ENCODE measurements at regions not wholly inside any gene's neighbourhood (a gene's known extent, or its start where the extent isn't known, plus 50 kb on each side); places are given as distances from the start of the nearest gene placed in this dataset.

- Histone ChIP-seq H3K27me3 (no peaks in the 10 kb centered on the region), H3K36me3 (no peaks in the 10 kb centered on the region), H3K9me3 (no peaks in the 10 kb centered on the region), H3K4me3 (no peak overlapping the region), H3K4me1 (no peaks in the 10 kb centered on the region), H3K27ac (no peak overlapping the region)
- no peak for DNase-seq (ENCODE audit: low spot score in 2 of 2)
- no peak for TF ChIP-seq POLR2A (IDR thresholded peaks at IDR 0.05)
- no peak for TF ChIP-seq CTCF (IDR thresholded peaks at IDR 0.05)
- TF ChIP-seq EP300 (IDR thresholded peaks at IDR 0.05): no peak
Measured at GRCh38 chr4:33162122-33162521, 2442.0 kb downstream of the PCDH7 start.

- Histone ChIP-seq H3K9me3 (no peaks in the 10 kb centered on the region), H3K27me3 (no peaks in the 10 kb centered on the region), H3K4me3 (no peak overlapping the region), H3K36me3 (no peaks in the 10 kb centered on the region), H3K27ac (no peak overlapping the region), H3K4me1 (no peaks in the 10 kb centered on the region)
- DNase-seq (ENCODE audit: low spot score in 2 of 2): no peak
- TF ChIP-seq CTCF (IDR thresholded peaks at IDR 0.05) (no peak), EP300 (IDR thresholded peaks at IDR 0.05) (no peak), POLR2A (IDR thresholded peaks at IDR 0.05) (no peak)
- WGBS, 2 donors: 49 to 71% methylated on average over 1 of the region's 1 CpG
Measured at GRCh38 chr4:33171873-33172525, 2451.8 kb downstream of the PCDH7 start.

- TF ChIP-seq EP300 (IDR thresholded peaks at IDR 0.05) (no peak), POLR2A (IDR thresholded peaks at IDR 0.05) (no peak), CTCF (IDR thresholded peaks at IDR 0.05) (no peak)
Measured at GRCh38 chr4:33176566-33176965, 2456.4 kb downstream of the PCDH7 start.

GRCh38 chr4:33184657-33185290 is 2464.6 kb downstream of the PCDH7 start:
- no peak for TF ChIP-seq POLR2A (IDR thresholded peaks at IDR 0.05)
- TF ChIP-seq EP300 (IDR thresholded peaks at IDR 0.05): no peak
- no peak for TF ChIP-seq CTCF (IDR thresholded peaks at IDR 0.05)
- H3K9me3 ChIP-seq: peaks cover 0 to 4% (median 0%) of the 10 kb centered on the region in 4 donors
- no peak overlapping the region for H3K4me3 ChIP-seq
- H3K4me1 ChIP-seq: peaks cover 0 to 6% (median 0%) of the 10 kb centered on the region in 4 donors
- H3K36me3 ChIP-seq: no peaks in the 10 kb centered on the region
- no peaks in the 10 kb centered on the region for H3K27me3 ChIP-seq
- H3K27ac ChIP-seq: no peak overlapping the region
- no peak for DNase-seq (ENCODE audit: low spot score in 2 of 2)
- WGBS, 2 donors: 50 to 51% methylated on average over 2 of the region's 2 CpGs

More at GRCh38 chr4:33176566-33176965, 2456.4 kb downstream of the PCDH7 start:
- Histone ChIP-seq H3K27ac (no peak overlapping the region), H3K9me3 (no peaks in the 10 kb centered on the region), H3K4me3 (no peak overlapping the region), H3K4me1 (no peaks in the 10 kb centered on the region), H3K27me3 (no peaks in the 10 kb centered on the region), H3K36me3 (no peaks in the 10 kb centered on the region)
- DNase-seq (ENCODE audit: low spot score in 2 of 2): no peak
- WGBS, 2 donors: 54 to 70% methylated on average over 1 of the region's 1 CpG

- Histone ChIP-seq H3K36me3 (no peaks in the 10 kb centered on the region), H3K4me3 (no peak overlapping the region), H3K27ac (no peak overlapping the region), H3K9me3 (peaks cover 0 to 4% (median 0%) of the 10 kb centered on the region in 4 donors), H3K27me3 (no peaks in the 10 kb centered on the region), H3K4me1 (peaks cover 0 to 6% (median 0%) of the 10 kb centered on the region in 4 donors)
- DNase-seq (ENCODE audit: low spot score in 2 of 2): no peak
- no peak for TF ChIP-seq EP300 (IDR thresholded peaks at IDR 0.05)
- no peak for TF ChIP-seq CTCF (IDR thresholded peaks at IDR 0.05)
- TF ChIP-seq POLR2A (IDR thresholded peaks at IDR 0.05): no peak
Measured at GRCh38 chr4:33187035-33187434, 2466.9 kb downstream of the PCDH7 start.
